ENCODE measurements at regions not wholly inside any gene's neighbourhood (a gene's known extent, or its start where the extent isn't known, plus 50 kb on each side); places are given as distances from the start of the nearest gene placed in this dataset.

DNA sequence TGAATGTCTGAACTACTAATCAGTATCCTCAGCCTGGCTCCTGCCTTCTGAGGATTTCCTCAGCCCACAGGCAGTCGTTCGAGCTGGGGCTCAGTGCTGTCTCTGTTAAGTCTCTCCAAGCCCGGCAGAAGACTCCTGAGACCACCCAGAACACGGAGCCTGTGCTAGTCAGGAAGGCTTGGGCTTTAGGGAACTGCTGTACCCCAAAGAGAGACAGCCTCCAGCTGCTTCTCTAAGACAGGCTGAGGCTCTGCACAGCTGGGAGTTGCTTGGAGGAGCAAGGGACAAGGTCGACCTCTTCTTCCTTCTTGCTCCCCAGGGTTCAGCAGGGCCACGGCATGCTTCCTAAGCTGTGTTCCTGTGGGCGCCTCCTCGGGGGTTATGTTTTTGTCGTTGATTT is 283.4 kb upstream of the MYT1L start:
- no peak overlapping the region for H3K4me3 ChIP-seq (ENCODE audit: low read length)
- no peak for DNase-seq (ENCODE audit: low read depth)
- TF ChIP-seq, protein P1, sequence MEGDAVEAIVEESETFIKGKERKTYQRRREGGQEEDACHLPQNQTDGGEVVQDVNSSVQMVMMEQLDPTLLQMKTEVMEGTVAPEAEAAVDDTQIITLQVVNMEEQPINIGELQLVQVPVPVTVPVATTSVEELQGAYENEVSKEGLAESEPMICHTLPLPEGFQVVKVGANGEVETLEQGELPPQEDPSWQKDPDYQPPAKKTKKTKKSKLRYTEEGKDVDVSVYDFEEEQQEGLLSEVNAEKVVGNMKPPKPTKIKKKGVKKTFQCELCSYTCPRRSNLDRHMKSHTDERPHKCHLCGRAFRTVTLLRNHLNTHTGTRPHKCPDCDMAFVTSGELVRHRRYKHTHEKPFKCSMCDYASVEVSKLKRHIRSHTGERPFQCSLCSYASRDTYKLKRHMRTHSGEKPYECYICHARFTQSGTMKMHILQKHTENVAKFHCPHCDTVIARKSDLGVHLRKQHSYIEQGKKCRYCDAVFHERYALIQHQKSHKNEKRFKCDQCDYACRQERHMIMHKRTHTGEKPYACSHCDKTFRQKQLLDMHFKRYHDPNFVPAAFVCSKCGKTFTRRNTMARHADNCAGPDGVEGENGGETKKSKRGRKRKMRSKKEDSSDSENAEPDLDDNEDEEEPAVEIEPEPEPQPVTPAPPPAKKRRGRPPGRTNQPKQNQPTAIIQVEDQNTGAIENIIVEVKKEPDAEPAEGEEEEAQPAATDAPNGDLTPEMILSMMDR (conservative IDR thresholded peaks at IDR 0.05; ENCODE audit: low read length) = no peak

DNA sequence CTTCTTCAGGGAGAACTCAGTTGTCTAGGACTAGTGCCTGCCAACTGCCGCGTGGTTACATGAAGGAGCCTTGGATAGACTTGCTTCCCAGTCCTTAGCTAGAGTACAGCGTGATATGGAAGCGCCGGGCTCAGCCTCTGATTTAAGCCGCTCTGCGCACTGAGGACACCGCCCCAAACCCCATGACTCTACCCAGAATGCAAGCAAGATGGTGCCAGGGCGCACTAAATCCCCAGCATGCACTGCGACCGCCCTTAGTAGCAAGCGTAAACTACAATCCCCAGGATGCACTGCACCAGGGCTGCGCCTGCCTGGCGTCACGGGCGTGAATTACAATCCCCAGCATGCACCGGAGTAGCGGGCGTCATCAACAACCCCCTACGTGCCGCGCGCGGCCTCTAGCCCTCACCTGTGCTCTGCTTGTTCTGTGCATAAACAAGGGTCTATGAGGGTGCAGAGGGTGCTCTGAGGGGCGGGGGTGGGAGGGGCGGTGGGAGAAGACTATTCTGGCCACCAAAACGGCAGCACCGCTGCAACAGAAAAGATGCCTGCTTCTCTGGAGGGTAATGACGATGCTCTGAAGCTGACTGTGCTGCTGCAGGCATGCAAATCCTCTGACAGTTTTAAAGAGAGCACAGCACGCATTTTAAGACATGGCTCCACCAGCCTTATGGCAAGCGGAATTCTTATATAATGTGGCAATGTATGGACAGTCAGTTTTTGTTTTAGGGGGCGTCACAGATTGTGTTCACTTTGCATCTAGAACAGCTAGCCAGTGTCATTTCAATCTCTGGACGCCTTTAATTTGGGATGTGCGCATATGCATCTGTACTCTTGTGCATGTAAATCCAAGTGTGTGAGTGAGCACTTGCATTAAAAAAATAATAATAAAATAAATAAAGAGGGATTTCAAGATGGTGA is 282.5 kb upstream of the MYT1L start:
- DNase-seq (ENCODE audit: low read depth) = peak; percentile 48
- peak overlapping the region; percentile 27 for H3K4me3 ChIP-seq (ENCODE audit: low read length)
- TF ChIP-seq, protein P1 (conservative IDR thresholded peaks at IDR 0.05; ENCODE audit: low read length) = no peak

DNA sequence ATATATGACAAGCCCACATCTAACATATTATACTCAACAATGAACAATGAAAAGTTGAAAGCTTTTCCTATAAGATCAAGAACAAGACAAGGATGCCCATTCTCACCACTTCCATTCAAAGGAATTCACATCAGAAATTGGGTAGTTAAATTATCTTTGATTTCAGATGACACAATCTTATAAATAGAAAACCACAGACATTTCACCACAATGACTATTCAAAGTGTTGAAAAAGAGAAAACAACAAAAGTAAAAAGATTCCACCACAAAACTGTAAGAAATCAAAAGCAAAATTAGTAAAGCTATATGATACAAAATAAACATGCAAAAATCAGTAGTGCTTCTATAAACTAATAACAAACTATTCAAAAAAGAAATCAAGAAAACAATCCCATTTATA is 279.7 kb upstream of the MYT1L start:
- no peak overlapping the region for H3K4me3 ChIP-seq (ENCODE audit: low read length)
- DNase-seq (ENCODE audit: low read depth) = no peak
- TF ChIP-seq, protein P1 (conservative IDR thresholded peaks at IDR 0.05; ENCODE audit: low read length) = no peak

DNA sequence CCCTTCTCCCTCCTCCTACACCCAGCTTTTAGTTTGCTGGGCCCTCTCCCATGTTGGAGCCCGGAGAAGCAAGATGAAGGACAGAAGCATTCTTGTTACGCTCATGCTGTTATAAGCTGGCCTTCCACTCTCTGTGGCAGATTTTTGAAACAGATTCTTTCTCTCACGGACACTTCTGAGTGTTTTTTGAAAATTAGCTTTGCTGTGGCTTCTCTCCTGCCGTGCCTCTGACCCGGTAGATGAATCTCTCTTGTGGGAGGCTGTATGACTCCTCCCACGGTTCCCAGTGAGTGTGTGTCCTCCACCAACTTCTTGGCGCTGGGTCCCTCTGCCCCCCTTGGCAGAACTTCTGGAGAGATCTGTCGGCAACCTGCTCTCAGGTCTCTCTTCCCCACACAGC is 269.3 kb upstream of the MYT1L start:
- TF ChIP-seq, protein P1 (conservative IDR thresholded peaks at IDR 0.05; ENCODE audit: low read length) = no peak
- H3K4me3 ChIP-seq (ENCODE audit: low read length) = no peak overlapping the region
- DNase-seq (ENCODE audit: low read depth) = no peak

DNA sequence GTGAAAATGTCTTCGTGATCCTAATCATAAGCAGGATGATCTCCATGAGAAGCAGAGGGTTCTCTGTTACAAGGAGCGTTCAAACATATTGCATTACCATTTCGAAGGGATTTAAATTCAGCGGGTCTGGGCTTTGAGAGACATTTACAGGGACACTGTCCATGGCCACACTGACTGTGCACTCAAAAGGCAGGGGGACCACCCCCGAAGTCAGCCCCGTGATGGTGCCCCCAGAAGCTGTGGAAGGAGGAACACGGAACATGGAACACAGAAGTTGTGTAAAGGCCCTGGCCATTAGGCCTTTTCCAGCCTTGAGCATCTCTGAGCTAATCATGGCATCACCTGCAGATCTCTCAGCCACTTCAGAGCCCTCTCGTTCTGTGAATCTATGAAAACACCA is 268.4 kb upstream of the MYT1L start:
- H3K4me3 ChIP-seq (ENCODE audit: low read length) = no peak overlapping the region
- DNase-seq (ENCODE audit: low read depth) = no peak
- TF ChIP-seq, protein P1 (conservative IDR thresholded peaks at IDR 0.05; ENCODE audit: low read length) = no peak

DNA sequence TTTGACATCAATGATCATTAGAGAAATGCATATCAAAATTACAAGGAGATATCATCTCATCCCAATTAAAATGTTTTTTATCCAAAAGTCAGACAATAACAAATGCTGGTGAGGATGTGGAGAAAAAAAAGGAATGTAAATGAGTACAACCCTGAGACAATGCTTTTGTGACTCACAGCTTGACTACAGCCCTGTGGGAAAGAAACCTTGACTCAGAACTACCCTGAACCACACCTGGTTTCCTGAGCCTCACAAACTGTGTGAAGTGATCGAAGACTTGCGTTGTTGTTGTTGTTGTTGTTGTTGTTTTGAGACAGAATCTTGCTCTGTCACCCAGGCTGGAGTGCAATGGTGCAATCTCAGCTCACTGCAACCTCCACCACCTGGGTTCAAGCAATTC is 266.6 kb upstream of the MYT1L start:
- no peak overlapping the region for H3K4me3 ChIP-seq (ENCODE audit: low read length)
- TF ChIP-seq, protein P1 (conservative IDR thresholded peaks at IDR 0.05; ENCODE audit: low read length) = no peak
- DNase-seq (ENCODE audit: low read depth) = no peak

DNA sequence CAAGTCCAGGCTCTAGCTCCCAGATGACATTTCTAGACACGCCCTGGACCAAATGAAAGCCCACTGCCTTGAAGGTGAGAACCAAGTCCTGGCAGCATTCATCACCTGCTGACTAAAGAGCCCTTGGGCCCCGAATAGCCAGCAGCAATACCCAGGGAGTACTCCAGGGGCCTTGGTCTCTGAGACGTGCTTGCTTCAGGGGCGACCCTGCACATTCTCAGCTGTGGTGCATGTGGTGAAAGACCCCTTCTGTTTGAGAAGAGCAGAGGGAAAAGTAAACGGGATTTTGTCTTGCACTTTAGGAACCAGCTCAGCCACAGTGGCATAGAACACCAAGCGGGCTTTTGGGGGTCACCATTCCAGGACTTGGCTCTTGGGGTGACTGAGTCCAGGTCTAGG is 260.5 kb upstream of the MYT1L start:
- DNase-seq (ENCODE audit: low read depth) = no peak
- no peak overlapping the region for H3K4me3 ChIP-seq (ENCODE audit: low read length)
- TF ChIP-seq, protein P1 (conservative IDR thresholded peaks at IDR 0.05; ENCODE audit: low read length) = no peak

Data from AG10803 (cell line).